MCF 10A (cell line): ENCODE measurements at regions not wholly inside any gene's neighbourhood (a gene's known extent, or its start where the extent isn't known, plus 50 kb on each side); places are given as distances from the start of the nearest gene placed in this dataset.
"Not testable (repeated sequence)": the region's sequence is repeated elsewhere in the genome, so short reads cannot be mapped to it uniquely, and the experiment has no call there.

ENCODE experiments used
- BruUV-seq: library from RNA; stranded (reverse); fragments of 400-500 nt; replicated peaks from 2 replicates; lab custom pipeline; 2021; lab: Mats Ljungman, UMichigan
- CTCF ChIA-PET: fragments of 300-600 bp; sonication (Branson Sonifier 250); formaldehyde crosslinking; extraction: SDS; loops from one replicate; lab custom pipeline; 2021; ENCODE audit warnings: antibody characterized with exemption, inconsistent platforms; lab: Yijun Ruan, JAX
- POLR2A ChIA-PET: fragments of 300-600, 350-650 bp; sonication (Branson Sonifier 250); formaldehyde crosslinking; extraction: SDS; loops from one replicate; lab custom pipeline; 2020; ENCODE audit warnings: antibody characterized with exemption, inconsistent platforms; lab: Yijun Ruan, JAX
- DNase-seq: peaks from one replicate; pipeline ENCODE4 v3.0.0-alpha.2; 2018; ENCODE audit not compliant: unreplicated experiment
- H3K27ac Mint-ChIP-seq: one replicate; pipeline ENCODE4 v1.8.0; 2022; ENCODE audit warnings: mild to moderate bottlenecking, low read depth, mixed read lengths; ENCODE audit not compliant: unreplicated experiment
- H3K27me3 Mint-ChIP-seq: one replicate; pipeline ENCODE4 v1.8.0; 2022; ENCODE audit warnings: mixed read lengths; ENCODE audit not compliant: insufficient read depth, unreplicated experiment
- H3K36me3 Mint-ChIP-seq: one replicate; pipeline ENCODE4 v1.8.0; 2022; ENCODE audit warnings: mild to moderate bottlenecking, moderate library complexity, mixed read lengths; ENCODE audit not compliant: insufficient read depth, unreplicated experiment
- H3K4me1 Mint-ChIP-seq: one replicate; pipeline ENCODE4 v1.8.0; 2022; ENCODE audit warnings: mixed read lengths; ENCODE audit not compliant: insufficient read depth, unreplicated experiment
- H3K4me3 Mint-ChIP-seq: one replicate; pipeline ENCODE4 v1.8.0; 2022; ENCODE audit warnings: mild to moderate bottlenecking, moderate library complexity, mixed read lengths; ENCODE audit not compliant: unreplicated experiment
- H3K9me3 Mint-ChIP-seq: one replicate; pipeline ENCODE4 v1.8.0; 2022; ENCODE audit warnings: mixed read lengths; ENCODE audit not compliant: unreplicated experiment
- intact Hi-C: fragments of 100-400 bp; cut with micrococcal nuclease; formaldehyde crosslinking; loops from 2 replicates; pipeline ENCODE4 v1.14.1; 2022
- TF ChIP-seq, protein P1 (sequence below): fragments of 200-600 bp; IDR thresholded peaks from one replicate; pipeline ENCODE4 v1.8.0; 2022; ENCODE audit warnings: antibody characterized with exemption, mild to moderate bottlenecking; ENCODE audit not compliant: unreplicated experiment

DNA sequence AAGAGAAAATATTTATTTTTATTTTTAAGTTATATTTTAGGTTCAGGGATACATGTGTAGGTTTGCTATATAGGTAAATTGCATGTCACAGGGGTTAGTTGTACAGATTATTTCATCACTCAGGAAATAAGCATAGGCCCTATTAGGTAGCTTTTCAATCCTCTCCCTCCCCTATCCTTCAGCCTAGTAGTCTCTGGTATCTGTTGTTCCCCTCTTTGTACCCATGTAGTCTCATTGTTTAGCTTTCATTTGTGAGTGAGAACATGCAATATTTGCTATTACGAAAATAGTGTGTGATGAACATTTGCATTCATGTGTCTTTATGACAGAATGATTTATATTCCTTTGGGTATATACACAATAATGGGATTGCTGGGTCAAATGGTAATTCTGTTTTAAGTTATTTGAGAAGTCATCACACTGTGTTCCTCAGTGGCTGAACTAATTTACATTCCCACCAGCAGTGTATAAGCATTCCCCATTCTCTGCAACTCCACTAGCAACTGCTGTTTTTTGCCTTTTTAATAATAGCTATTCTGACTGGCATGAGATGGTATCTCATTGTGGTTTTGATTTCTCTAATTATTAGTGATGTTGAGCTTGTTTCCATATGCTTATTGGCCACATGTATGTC, 863.3 kb downstream of the TTLL7 start:
- H3K4me3 Mint-ChIP-seq, BruUV-seq, intact Hi-C loops, H3K9me3 Mint-ChIP-seq, H3K4me1 Mint-ChIP-seq, CTCF ChIA-PET, H3K27me3 Mint-ChIP-seq, DNase-seq, H3K27ac Mint-ChIP-seq, POLR2A ChIA-PET, H3K36me3 Mint-ChIP-seq: not testable (repeated sequence)

DNA sequence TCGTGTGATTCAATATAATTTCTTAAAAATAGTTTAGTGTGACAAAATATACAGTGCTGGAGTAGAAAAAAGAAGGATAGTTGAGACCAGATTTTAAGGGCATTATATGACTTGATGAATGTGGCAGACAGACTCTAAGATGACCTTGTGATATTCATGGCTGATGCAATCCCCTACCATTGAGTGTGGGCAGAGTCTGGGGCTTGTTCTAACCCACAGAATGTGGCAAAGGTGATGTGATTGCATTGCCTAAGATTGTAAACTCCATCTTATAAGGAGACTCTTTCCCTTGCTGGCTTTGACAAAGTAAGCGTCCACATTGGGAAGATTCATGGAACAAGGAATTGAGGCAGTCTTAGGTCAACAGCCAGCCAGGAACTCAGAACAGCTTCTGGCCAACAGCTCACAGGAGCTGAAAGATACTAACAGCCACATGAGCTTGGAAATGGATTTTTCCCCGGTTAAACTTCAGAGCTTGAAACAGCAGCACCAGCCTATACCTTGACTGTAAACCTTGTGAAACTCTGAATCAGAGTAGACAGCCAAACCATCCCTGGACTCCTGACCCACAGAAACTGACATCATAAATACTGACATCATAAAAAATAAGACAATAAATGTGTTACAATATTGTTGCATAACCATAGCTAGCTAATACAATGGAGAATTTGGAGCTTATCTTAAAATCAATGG, 864.5 kb downstream of the TTLL7 start:
- not testable (repeated sequence) for H3K36me3 Mint-ChIP-seq, H3K27me3 Mint-ChIP-seq

DNA sequence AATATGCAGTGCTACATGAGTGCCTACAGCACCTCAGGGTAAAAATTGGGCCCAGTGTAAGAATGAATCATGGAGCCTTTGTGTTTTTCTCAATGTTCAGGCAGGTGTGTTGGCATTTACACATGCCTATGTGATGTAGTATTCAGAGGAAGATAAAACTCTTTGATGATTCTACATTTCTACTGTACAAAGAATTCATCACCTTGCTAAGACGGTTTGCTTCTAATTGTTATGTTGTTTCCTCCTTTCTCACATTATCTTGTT, 867.3 kb downstream of the TTLL7 start:
- no peak overlapping the region for H3K27ac Mint-ChIP-seq
- H3K9me3 Mint-ChIP-seq: no peaks in the 10 kb centered on the region

More for the DNA sequence above, 864.5 kb downstream of the TTLL7 start:
- H3K4me1 Mint-ChIP-seq, H3K4me3 Mint-ChIP-seq, DNase-seq, BruUV-seq, H3K9me3 Mint-ChIP-seq, H3K27ac Mint-ChIP-seq, intact Hi-C loops, POLR2A ChIA-PET: not testable (repeated sequence)
- CTCF ChIA-PET: interaction anchor here (0.7 kb wide), 1 partner anchor 300 kb away, joined by 3 read pairs; no protein-coding TSS in a partner anchor

DNA sequence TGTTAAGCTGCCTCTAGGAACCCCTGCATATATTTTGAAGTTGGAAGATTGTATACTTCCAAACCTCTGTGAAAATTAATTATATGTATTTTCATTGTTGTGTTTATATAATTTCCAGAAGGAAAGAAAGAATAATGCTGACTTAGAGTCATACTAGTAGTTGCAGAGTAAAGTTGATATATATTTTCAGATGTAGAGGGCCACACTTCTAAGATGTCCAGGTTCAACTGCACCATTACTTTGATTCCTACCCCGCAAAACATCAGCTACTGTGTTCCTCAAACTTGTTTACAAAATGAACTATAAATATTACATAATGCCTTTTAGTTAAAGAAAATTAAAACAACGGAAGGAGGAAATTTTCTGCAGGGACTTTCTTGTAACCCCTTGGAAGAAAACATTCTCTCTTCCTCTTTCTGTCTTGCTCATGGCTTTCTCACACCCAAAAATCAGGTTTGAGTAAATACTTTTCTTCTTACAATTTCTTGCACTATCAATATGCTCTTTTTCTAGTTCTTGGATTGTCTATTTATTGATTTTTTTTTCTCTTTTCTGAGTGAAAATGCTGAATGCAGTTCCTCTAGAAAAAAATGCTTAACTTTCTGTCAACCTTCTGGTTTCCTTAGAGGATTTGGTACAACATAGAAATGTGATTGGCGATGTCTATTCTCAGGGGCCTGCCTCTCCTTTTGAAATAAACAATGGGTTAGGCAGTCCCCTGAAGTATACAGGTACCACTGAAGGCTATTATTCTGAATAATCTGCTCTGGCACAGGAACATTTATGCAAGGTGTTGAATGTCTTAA, 867.8 kb downstream of the TTLL7 start:
- BruUV-seq: no TSS peak
- intact Hi-C loops: no loop called here
- Mint-ChIP-seq H3K4me3 (no peak overlapping the region), H3K36me3 (no peaks in the 10 kb centered on the region), H3K9me3 (no peaks in the 10 kb centered on the region), H3K4me1 (no peaks in the 10 kb centered on the region), H3K27ac (no peak overlapping the region), H3K27me3 (no peaks in the 10 kb centered on the region)
- ChIA-PET POLR2A (interaction anchor here (0.7 kb wide), 1 partner anchor 831 kb away, joined by 3 read pairs; no protein-coding TSS in a partner anchor), CTCF (no interaction called here)
- TF ChIP-seq, protein P1, sequence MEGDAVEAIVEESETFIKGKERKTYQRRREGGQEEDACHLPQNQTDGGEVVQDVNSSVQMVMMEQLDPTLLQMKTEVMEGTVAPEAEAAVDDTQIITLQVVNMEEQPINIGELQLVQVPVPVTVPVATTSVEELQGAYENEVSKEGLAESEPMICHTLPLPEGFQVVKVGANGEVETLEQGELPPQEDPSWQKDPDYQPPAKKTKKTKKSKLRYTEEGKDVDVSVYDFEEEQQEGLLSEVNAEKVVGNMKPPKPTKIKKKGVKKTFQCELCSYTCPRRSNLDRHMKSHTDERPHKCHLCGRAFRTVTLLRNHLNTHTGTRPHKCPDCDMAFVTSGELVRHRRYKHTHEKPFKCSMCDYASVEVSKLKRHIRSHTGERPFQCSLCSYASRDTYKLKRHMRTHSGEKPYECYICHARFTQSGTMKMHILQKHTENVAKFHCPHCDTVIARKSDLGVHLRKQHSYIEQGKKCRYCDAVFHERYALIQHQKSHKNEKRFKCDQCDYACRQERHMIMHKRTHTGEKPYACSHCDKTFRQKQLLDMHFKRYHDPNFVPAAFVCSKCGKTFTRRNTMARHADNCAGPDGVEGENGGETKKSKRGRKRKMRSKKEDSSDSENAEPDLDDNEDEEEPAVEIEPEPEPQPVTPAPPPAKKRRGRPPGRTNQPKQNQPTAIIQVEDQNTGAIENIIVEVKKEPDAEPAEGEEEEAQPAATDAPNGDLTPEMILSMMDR: no peak
- DNase-seq: no peak

More for the DNA sequence above, 867.3 kb downstream of the TTLL7 start:
- no peaks in the 10 kb centered on the region for H3K36me3 Mint-ChIP-seq
- H3K4me1 Mint-ChIP-seq: no peaks in the 10 kb centered on the region
- ChIA-PET CTCF (no interaction called here), POLR2A (no interaction called here)
- BruUV-seq: no TSS peak
- intact Hi-C loops: no loop called here
- peak; percentile 17 for DNase-seq
- H3K27me3 Mint-ChIP-seq: no peaks in the 10 kb centered on the region
- TF ChIP-seq, protein P1: no peak
- H3K4me3 Mint-ChIP-seq: no peak overlapping the region

DNA sequence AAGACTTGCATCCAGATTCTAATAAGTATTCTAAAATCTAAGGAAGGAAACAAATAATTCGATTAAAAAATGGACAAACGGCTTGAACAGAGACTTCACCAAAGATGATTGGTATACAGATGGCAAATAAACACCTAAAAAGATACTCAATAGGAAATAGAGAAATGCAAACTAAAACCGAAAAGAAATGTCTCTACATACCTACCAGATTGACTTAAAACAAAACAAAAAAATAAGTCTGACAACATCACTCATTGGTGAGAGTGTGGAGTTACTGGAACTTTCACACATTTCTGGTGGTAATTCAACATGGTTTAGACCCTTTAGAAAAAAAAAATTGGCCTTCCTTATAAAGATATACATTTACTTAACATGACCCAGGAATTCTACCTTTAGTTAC, 869.8 kb downstream of the TTLL7 start:
- DNase-seq: no peak
- Mint-ChIP-seq H3K36me3 (no peaks in the 10 kb centered on the region), H3K4me1 (no peaks in the 10 kb centered on the region), H3K9me3 (no peaks in the 10 kb centered on the region), H3K27ac (no peak overlapping the region), H3K27me3 (no peaks in the 10 kb centered on the region), H3K4me3 (no peak overlapping the region)
- ChIA-PET POLR2A (no interaction called here), CTCF (no interaction called here)
- intact Hi-C loops: no loop called here
- TF ChIP-seq, protein P1: no peak
- no TSS peak for BruUV-seq
